ENCODE measurements at regions not wholly inside any gene's neighbourhood (a gene's known extent, or its start where the extent isn't known, plus 50 kb on each side); places are given as distances from the start of the nearest gene placed in this dataset.
"Not testable (repeated sequence)": the region's sequence is repeated elsewhere in the genome, so short reads cannot be mapped to it uniquely, and the experiment has no call there.

- H3K27me3 Mint-ChIP-seq: not testable (repeated sequence)
Observed at GRCh38 chr5:110005907-110006562, 316.3 kb downstream of the MAN2A1 start.

DNA sequence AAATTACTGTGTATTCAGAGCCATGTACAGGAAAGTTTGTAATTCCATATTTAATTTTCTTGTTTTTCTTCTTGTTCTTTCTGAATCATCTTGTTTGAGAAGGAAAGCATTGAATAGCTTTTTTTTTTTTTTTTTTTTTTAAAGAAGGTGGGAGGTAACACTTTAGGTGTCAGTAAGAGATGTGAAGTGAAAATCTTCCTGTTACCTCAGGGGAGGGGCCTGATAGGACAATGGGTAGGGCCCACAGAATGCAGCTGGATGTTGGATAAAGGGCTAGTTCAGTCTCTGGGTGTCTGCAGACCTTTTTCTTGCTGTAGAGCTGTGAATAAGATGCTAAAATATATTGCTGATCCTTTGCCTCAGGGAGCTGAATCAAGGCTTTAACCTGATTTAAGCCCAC lies 317.4 kb downstream of the MAN2A1 start:
- no peak overlapping the region for H3K27ac Mint-ChIP-seq
- H3K4me1 Mint-ChIP-seq: no peaks in the 10 kb centered on the region
- DNase-seq (no peak), ATAC-seq (ENCODE audit: low read depth in 2 of 2) (no peak)
- no peak overlapping the region for H3K4me3 Mint-ChIP-seq
- H3K9me3 Mint-ChIP-seq: peaks cover 0 to 3% (median 0%) of the 10 kb centered on the region in 7 donors
- no peaks in the 10 kb centered on the region for H3K36me3 Mint-ChIP-seq
- no peaks in the 10 kb centered on the region for H3K27me3 Mint-ChIP-seq

More at GRCh38 chr5:110005907-110006562, 316.3 kb downstream of the MAN2A1 start:
- not testable (repeated sequence) for H3K4me1 Mint-ChIP-seq; H3K36me3 Mint-ChIP-seq; H3K4me3 Mint-ChIP-seq; H3K9me3 Mint-ChIP-seq; DNase-seq; ATAC-seq (ENCODE audit: low read depth in 2 of 2)
- peak overlapping the region in 1 of 6 donors; percentile 81 for H3K27ac Mint-ChIP-seq

- Mint-ChIP-seq H3K9me3 (peaks cover 0 to 4% (median 2%) of the 10 kb centered on the region in 7 donors), H3K36me3 (no peaks in the 10 kb centered on the region), H3K4me3 (no peak overlapping the region), H3K27ac (no peak overlapping the region), H3K27me3 (peaks cover 0 to under 1% (median 0%) of the 10 kb centered on the region in 3 donors), H3K4me1 (no peaks in the 10 kb centered on the region)
- DNase-seq (no peak), ATAC-seq (ENCODE audit: low read depth in 2 of 2) (no peak)
Observed at GRCh38 chr5:110008131-110008530, 318.4 kb downstream of the MAN2A1 start.

- H3K4me1 Mint-ChIP-seq: no peaks in the 10 kb centered on the region
- peak overlapping the region in 1 of 6 donors; percentile 13 for H3K27ac Mint-ChIP-seq
- H3K36me3 Mint-ChIP-seq: no peaks in the 10 kb centered on the region
- peaks cover 0 to 10% (median 4%) of the 10 kb centered on the region in 7 donors for H3K9me3 Mint-ChIP-seq
- H3K27me3 Mint-ChIP-seq: peaks cover 0 to 9% (median 5%) of the 10 kb centered on the region in 3 donors
- ATAC-seq (ENCODE audit: low read depth in 2 of 2): no peak
- DNase-seq: no peak
- H3K4me3 Mint-ChIP-seq: no peak overlapping the region
Observed at GRCh38 chr5:110012145-110012544, 322.4 kb downstream of the MAN2A1 start.

- H3K9me3 Mint-ChIP-seq: peaks cover 0 to 10% (median 4%) of the 10 kb centered on the region in 7 donors
- H3K27ac Mint-ChIP-seq: no peak overlapping the region
- peaks cover 0 to 9% (median 5%) of the 10 kb centered on the region in 3 donors for H3K27me3 Mint-ChIP-seq
- H3K4me3 Mint-ChIP-seq: no peak overlapping the region
- DNase-seq (no peak), ATAC-seq (ENCODE audit: low read depth in 2 of 2) (no peak)
- no peaks in the 10 kb centered on the region for H3K4me1 Mint-ChIP-seq
- H3K36me3 Mint-ChIP-seq: no peaks in the 10 kb centered on the region
Observed at GRCh38 chr5:110013017-110013416, 323.3 kb downstream of the MAN2A1 start.

GRCh38 chr5:110017854-110018253 lies 328.1 kb downstream of the MAN2A1 start:
- ATAC-seq (ENCODE audit: low read depth in 2 of 2): no peak
- H3K27ac Mint-ChIP-seq: no peak overlapping the region
- H3K9me3 Mint-ChIP-seq: peaks cover 0 to 10% (median 4%) of the 10 kb centered on the region in 7 donors
- H3K27me3 Mint-ChIP-seq: peaks cover 0 to 9% (median 5%) of the 10 kb centered on the region in 3 donors
- no peak overlapping the region for H3K4me3 Mint-ChIP-seq
- H3K36me3 Mint-ChIP-seq: no peaks in the 10 kb centered on the region
- no peak for DNase-seq
- H3K4me1 Mint-ChIP-seq: no peaks in the 10 kb centered on the region

DNA sequence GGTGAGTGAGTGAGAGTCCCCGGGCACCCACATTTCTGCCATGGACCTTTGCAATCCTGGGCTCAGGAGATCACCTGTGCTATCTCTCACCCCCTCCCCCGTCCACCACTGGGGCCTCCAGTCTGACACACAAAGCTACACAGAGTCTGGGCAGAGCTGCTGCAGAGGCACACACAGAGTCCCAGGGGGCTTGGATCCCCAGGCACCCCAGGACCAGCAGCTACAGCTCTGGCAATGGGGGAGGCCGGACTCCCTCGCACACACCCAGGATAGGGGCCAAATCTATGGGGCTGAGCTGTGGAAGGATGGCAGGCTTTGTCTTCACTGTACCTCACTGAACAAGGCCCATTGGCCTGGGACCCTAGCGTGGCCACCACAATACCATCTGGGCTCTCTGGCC lies 328.8 kb downstream of the MAN2A1 start:
- no peak overlapping the region for H3K4me3 Mint-ChIP-seq
- H3K27ac Mint-ChIP-seq: no peak overlapping the region
- ATAC-seq (ENCODE audit: low read depth in 2 of 2): no peak
- DNase-seq: no peak
- no peaks in the 10 kb centered on the region for H3K4me1 Mint-ChIP-seq
- H3K36me3 Mint-ChIP-seq: no peaks in the 10 kb centered on the region
- peaks cover 0 to 9% (median under 1%) of the 10 kb centered on the region in 3 donors for H3K27me3 Mint-ChIP-seq
- peaks cover 0 to 5% (median 4%) of the 10 kb centered on the region in 7 donors for H3K9me3 Mint-ChIP-seq

GRCh38 chr5:110019119-110019518 lies 329.4 kb downstream of the MAN2A1 start:
- H3K27me3 Mint-ChIP-seq: peaks cover 0 to 9% (median 0%) of the 10 kb centered on the region in 3 donors
- H3K27ac Mint-ChIP-seq: no peak overlapping the region
- H3K36me3 Mint-ChIP-seq: no peaks in the 10 kb centered on the region
- H3K9me3 Mint-ChIP-seq: peaks cover 0 to 4% (median 2%) of the 10 kb centered on the region in 7 donors
- no peak overlapping the region for H3K4me3 Mint-ChIP-seq
- no peaks in the 10 kb centered on the region for H3K4me1 Mint-ChIP-seq
- ATAC-seq (ENCODE audit: low read depth in 2 of 2) (no peak), DNase-seq (no peak)

- ATAC-seq (ENCODE audit: low read depth in 2 of 2): no peak
- H3K4me3 Mint-ChIP-seq: no peak overlapping the region
- peaks cover 0 to 5% (median 0%) of the 10 kb centered on the region in 3 donors for H3K27me3 Mint-ChIP-seq
- no peak for DNase-seq
- H3K36me3 Mint-ChIP-seq: no peaks in the 10 kb centered on the region
- H3K4me1 Mint-ChIP-seq: no peaks in the 10 kb centered on the region
- peaks cover 0 to 4% (median 0%) of the 10 kb centered on the region in 7 donors for H3K9me3 Mint-ChIP-seq
- H3K27ac Mint-ChIP-seq: no peak overlapping the region
Observed at GRCh38 chr5:110019780-110020179, 330.1 kb downstream of the MAN2A1 start.

- DNase-seq (no peak), ATAC-seq (ENCODE audit: low read depth in 2 of 2) (no peak)
- Mint-ChIP-seq H3K36me3 (no peaks in the 10 kb centered on the region), H3K27ac (no peak overlapping the region), H3K27me3 (no peaks in the 10 kb centered on the region), H3K4me3 (no peak overlapping the region), H3K9me3 (peaks cover 0 to 5% (median 0%) of the 10 kb centered on the region in 7 donors), H3K4me1 (no peaks in the 10 kb centered on the region)
Observed at GRCh38 chr5:110021251-110021650, 331.5 kb downstream of the MAN2A1 start.

DNA sequence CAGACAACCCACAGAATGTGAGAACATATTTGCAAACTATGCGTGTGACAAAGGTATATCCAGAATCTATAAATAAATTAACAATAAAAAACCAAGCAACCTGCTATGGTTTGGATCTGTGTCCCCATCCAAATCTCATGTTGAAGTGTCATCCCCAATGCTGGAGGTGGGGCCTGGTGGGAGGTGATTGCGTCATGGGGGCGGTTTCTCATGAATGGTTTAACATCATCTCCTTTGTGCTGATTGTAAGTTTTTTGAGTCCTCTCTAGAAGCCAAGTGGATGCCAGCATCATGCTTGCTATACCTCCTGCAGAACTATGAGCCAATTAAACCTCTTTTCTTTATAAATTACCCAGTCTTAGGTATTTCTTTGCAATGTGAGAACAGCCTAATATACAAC lies 335.4 kb downstream of the MAN2A1 start:
- ATAC-seq (ENCODE audit: low read depth in 2 of 2) (no peak), DNase-seq (no peak)
- no peak overlapping the region for H3K27ac Mint-ChIP-seq
- H3K9me3 Mint-ChIP-seq: peaks cover 0 to 9% (median 3%) of the 10 kb centered on the region in 7 donors
- H3K36me3 Mint-ChIP-seq: no peaks in the 10 kb centered on the region
- H3K4me3 Mint-ChIP-seq: no peak overlapping the region
- no peaks in the 10 kb centered on the region for H3K4me1 Mint-ChIP-seq
- H3K27me3 Mint-ChIP-seq: no peaks in the 10 kb centered on the region

GRCh38 chr5:110027527-110028322 lies 338.0 kb downstream of the MAN2A1 start:
- Mint-ChIP-seq H3K27ac (no peak overlapping the region), H3K9me3 (peaks cover 0 to 5% (median 3%) of the 10 kb centered on the region in 7 donors), H3K27me3 (no peaks in the 10 kb centered on the region), H3K4me3 (no peak overlapping the region), H3K36me3 (no peaks in the 10 kb centered on the region), H3K4me1 (no peaks in the 10 kb centered on the region)
- DNase-seq (no peak), ATAC-seq (ENCODE audit: low read depth in 2 of 2) (no peak)

DNA sequence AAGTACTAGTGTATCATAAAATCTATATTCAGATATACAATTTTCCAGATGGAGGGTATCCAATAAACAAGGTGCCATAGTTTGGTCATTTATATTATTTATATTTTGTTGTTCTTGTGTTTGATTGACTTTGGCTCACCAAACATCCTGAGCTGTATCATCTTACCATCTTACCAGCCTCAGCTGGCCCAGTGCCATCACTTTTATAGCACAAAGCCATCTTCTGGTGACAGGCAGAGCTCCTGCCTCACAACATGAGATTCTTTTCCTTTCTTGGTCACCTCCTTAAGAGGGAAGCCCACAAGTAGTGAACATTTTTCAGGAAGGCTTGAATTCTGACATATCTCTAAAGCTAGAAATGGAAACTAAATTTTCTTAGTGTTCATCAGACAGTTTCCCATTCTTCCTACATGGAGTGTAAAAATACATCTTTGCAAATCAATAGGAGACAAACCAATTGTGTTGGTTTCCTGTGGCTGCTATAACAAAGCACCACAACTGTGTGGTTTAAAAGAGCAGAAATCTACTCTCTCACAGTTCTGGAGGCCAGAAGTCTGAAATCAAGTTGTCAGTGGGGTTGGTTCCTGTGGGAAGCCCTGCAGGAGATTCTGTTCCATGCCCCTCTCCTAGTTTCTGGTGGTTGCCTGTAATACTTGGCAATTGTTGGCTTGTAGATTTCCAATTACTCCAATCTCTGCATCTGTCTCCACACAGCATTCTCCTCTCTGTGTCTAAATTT lies 341.8 kb downstream of the MAN2A1 start:
- Mint-ChIP-seq H3K36me3 (no peaks in the 10 kb centered on the region), H3K27me3 (peaks cover 9 to 13% (median 13%) of the 10 kb centered on the region in 3 donors), H3K27ac (no peak overlapping the region), H3K4me1 (no peaks in the 10 kb centered on the region), H3K9me3 (peaks cover 0 to 3% (median 0%) of the 10 kb centered on the region in 7 donors), H3K4me3 (no peak overlapping the region)
- DNase-seq (no peak), ATAC-seq (ENCODE audit: low read depth in 2 of 2) (no peak)
